GM13976 (cell line): ENCODE measurements at regions not wholly inside any gene's neighbourhood (a gene's known extent, or its start where the extent isn't known, plus 50 kb on each side); places are given as distances from the start of the nearest gene placed in this dataset.

ENCODE experiments used
- DNase-seq: peaks from one replicate; pipeline ENCODE4 v3.0.0; 2012; ENCODE audit warnings: low spot score
- CTCF ChIP-seq: IDR thresholded peaks from 2 replicates; pipeline ENCODE4 v1.5.1; 2012; ENCODE audit warnings: borderline replicate concordance, mild to moderate bottlenecking; ENCODE audit not compliant: insufficient read depth; ENCODE audit errors: extremely low read depth, missing control alignments, control extremely low read depth
- in situ Hi-C: fragments of 300-500 bp; cut with MboI; formaldehyde crosslinking; loops from one replicate; pipeline ENCODE4 v1.12.0; 2022; ENCODE audit warnings: low sequenced_read_pairs, mixed read lengths, inconsistent platforms; ENCODE audit not compliant: unreplicated experiment

DNA sequence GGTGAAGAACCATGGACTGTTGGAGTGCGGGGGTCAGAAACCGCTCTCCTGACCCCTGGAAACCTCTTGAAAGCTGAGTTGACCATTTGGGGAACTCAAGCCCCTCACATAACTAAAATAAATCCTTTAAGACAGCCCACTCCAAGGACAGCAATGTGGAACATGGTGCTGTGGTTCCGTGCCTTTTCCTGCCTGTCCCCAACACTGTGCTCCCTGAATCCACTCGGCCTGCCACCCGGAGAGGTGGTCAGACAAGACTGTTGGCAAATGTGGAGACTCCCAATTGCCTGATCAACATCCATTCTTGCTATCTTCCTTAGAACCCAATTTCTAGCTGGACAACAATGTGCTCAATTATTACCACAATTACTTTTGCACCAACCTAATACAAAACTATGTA is 286.0 kb downstream of the NPHP4 start:
- no peak for TF ChIP-seq CTCF
- DNase-seq = no peak
- in situ Hi-C loops = no loop called here

GRCh38 chr1:5705751-5706150 is 286.5 kb downstream of the NPHP4 start:
- in situ Hi-C loops = no loop called here

DNA sequence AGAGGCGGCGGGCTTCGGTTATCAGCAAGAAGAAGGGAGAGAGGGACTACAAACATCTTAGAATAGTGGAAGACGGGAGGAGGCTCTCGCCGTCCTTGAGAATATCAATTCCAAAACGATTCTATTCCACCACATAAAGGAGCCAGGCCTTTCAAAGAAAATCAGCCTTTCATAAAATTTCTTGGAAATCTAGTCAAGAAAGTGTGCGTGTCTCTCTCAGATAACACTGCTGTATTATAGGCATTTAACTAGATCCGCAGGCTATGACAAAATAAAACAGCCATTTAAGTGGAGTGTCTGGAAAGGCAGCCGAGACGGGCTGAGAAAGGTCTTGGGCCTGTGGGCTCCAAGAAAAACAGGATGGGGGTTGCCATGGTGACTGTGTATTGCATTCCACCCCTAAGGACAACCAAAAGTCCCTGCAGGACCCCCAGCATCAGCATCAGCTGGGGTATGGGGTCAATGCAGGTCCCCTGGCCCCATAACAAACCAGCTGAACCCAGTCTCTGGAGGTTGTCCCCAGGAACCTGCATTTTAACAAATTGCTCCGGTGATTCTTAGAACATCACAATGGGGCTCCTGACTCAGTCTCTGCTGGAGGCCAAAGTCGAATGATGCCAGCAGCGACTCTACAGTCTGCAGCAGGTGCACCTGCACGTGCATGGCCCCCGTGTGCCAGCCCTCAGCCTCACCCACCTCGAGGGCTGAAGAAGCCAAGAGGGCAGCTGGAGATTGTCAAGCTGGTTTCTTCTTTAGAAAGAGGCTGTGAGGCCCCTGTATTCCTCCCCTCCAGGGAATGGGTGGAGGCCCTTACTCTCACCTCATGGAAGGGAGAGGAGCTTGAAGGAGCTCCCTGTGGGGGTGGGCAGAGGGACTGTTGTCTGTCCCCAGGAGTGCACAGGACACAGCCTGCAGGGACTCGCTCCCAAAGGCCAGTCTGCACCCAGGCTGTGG is 287.4 kb downstream of the NPHP4 start:
- no peak for DNase-seq
- TF ChIP-seq CTCF = no peak
- in situ Hi-C loops = no loop called here

More at GRCh38 chr1:5705751-5706150, 286.5 kb downstream of the NPHP4 start:
- no peak for DNase-seq
- no peak for TF ChIP-seq CTCF

- DNase-seq = no peak
- TF ChIP-seq CTCF = no peak
- in situ Hi-C loops = no loop called here
Measured at GRCh38 chr1:5701642-5702041, 290.6 kb downstream of the NPHP4 start.

DNA sequence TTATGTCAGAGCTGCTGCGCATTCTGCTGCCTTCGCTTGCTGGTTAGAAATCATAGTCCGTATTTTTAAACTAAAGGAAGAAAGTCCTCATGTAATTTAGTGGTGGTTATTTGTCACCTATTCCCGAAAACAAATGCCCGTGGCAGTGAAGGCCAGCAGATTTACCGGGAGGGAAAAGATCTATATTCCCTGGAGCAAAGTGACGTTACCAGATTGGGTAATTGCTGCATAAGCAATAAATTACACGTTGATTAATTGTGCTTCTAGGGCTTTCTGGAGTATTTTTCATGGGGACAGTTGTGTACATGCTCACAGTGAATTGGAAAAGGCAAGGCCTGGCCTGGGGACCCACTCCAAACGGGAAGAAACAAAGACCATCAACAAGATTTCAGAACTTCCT is 298.7 kb downstream of the NPHP4 start:
- in situ Hi-C loops = no loop called here
- TF ChIP-seq CTCF = no peak
- no peak for DNase-seq

GRCh38 chr1:5692664-5693063 is 299.6 kb downstream of the NPHP4 start:
- no peak for DNase-seq
- in situ Hi-C loops = no loop called here
- no peak for TF ChIP-seq CTCF
